DND-41 (cell line): ENCODE measurements at regions not wholly inside any gene's neighbourhood (a gene's known extent, or its start where the extent isn't known, plus 50 kb on each side); places are given as distances from the start of the nearest gene placed in this dataset.

Source experiments
- ATAC-seq: fragments of 200-7000 bp; cut with Tn5 transposase; 3 replicates; pipeline ENCODE4 v1.9.1; 2021; ENCODE audit warnings: low read depth; ENCODE audit not compliant: insufficient read depth
- DNase-seq: peaks from one replicate; pipeline ENCODE4 v3.0.0-alpha.2; 2020
- H2AFZ ChIP-seq: 2 replicates; pipeline ENCODE4 v1.6.0; 2012; ENCODE audit warnings: low read depth, low read length
- H3K27ac ChIP-seq: 2 replicates; pipeline ENCODE4 v1.5.1; 2012; ENCODE audit warnings: low read length, inconsistent platforms
- H3K27me3 ChIP-seq: fragments of 200-600 bp; sonication (generic); 2 replicates; pipeline ENCODE4 v1.6.0; 2012; ENCODE audit warnings: low read length, mild to moderate bottlenecking, inconsistent platforms; ENCODE audit not compliant: insufficient read depth, poor library complexity
- H3K36me3 ChIP-seq: 2 replicates; pipeline ENCODE4 v1.5.1; 2012; ENCODE audit warnings: low read length, inconsistent platforms; ENCODE audit not compliant: insufficient read depth
- H3K4me1 ChIP-seq: 2 replicates; pipeline ENCODE4 v1.5.1; 2012; ENCODE audit warnings: mild to moderate bottlenecking, low read length; ENCODE audit not compliant: insufficient read depth
- H3K4me2 ChIP-seq: 2 replicates; pipeline ENCODE4 v1.6.0; 2012; ENCODE audit warnings: mild to moderate bottlenecking, moderate library complexity, low read length, inconsistent platforms; ENCODE audit not compliant: insufficient read depth
- H3K4me3 ChIP-seq, 2 experiments: fragments of 200-600 bp in 1 of 2; shearing (Covaris generic) in 1 of 2; 2 replicates each; pipeline ENCODE4 v1.5.1; 2012 to 2016; ENCODE audit warnings: inconsistent platforms in 2 of 2, low read length in 2 of 2, mild to moderate bottlenecking in 2 of 2, low read depth in 1 of 2, moderate library complexity in 1 of 2
- H3K79me2 ChIP-seq: 2 replicates; pipeline ENCODE4 v1.6.0; 2012; ENCODE audit warnings: low read length, inconsistent platforms; ENCODE audit not compliant: insufficient read depth
- H3K9ac ChIP-seq: 2 replicates; pipeline ENCODE4 v1.6.0; 2012; ENCODE audit warnings: low read depth, mild to moderate bottlenecking, inconsistent platforms, low read length, moderate library complexity
- H3K9me3 ChIP-seq: 2 replicates; pipeline ENCODE4 v1.5.1; 2012; ENCODE audit warnings: low read length, moderate library complexity, mild to moderate bottlenecking, inconsistent platforms; ENCODE audit not compliant: insufficient read depth, severe bottlenecking
- H4K20me1 ChIP-seq: 2 replicates; pipeline ENCODE4 v1.6.0; 2012; ENCODE audit warnings: low read length; ENCODE audit not compliant: insufficient read depth
- EZH2 ChIP-seq: IDR thresholded peaks from 3 replicates; pipeline ENCODE4 v1.6.1; 2012; ENCODE audit warnings: borderline replicate concordance, low read depth, mild to moderate bottlenecking, moderate library complexity, low read length, inconsistent platforms; ENCODE audit not compliant: severe bottlenecking
- TF ChIP-seq, protein P1 (sequence below): IDR thresholded peaks from 2 replicates; pipeline ENCODE4 v1.5.1; 2012; ENCODE audit warnings: borderline replicate concordance, low read length, moderate library complexity, mild to moderate bottlenecking; ENCODE audit not compliant: poor library complexity, severe bottlenecking; ENCODE audit errors: extremely low read depth

DNA sequence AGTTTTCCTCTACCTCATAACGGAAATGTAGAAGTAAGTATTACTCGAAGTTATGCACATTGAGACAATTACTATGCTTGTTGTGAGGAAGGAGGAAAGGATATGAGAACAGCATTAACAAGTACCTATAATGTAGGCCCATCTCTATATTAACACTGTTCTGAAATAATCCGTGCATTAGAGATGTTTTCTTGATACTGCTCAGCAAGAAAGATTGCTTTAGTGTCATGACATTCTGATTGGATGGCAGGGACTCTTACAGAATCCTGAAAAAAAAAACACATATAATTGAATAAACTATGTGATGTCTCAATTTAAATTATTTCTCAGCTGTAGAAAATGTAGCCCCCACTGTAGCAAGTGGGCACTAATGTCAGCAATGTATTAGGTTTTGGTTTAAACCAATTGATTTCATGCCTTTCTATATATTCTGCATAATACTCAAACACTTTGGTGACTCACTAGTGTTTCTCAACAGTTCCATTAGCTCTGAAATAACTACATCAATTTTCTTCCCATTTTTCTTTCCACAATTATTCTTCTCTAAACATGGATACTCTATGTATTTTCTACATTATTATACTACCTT, 598.3 kb upstream of the BCHE start:
- Histone ChIP-seq H3K9ac (no peak overlapping the region), H3K27me3 (no peaks in the 10 kb centered on the region), H3K4me1 (no peaks in the 10 kb centered on the region), H3K79me2 (no peaks in the 10 kb centered on the region), H3K4me3 (no peak overlapping the region), H3K9me3 (no peaks in the 10 kb centered on the region), H3K36me3 (no peaks in the 10 kb centered on the region), H3K27ac (no peak overlapping the region), H3K4me2 (no peak overlapping the region), H4K20me1 (no peaks in the 10 kb centered on the region), H2AFZ (no peak overlapping the region)
- no peak for ATAC-seq
- no peak for DNase-seq
- no peak for TF ChIP-seq EZH2
- TF ChIP-seq, protein P1, sequence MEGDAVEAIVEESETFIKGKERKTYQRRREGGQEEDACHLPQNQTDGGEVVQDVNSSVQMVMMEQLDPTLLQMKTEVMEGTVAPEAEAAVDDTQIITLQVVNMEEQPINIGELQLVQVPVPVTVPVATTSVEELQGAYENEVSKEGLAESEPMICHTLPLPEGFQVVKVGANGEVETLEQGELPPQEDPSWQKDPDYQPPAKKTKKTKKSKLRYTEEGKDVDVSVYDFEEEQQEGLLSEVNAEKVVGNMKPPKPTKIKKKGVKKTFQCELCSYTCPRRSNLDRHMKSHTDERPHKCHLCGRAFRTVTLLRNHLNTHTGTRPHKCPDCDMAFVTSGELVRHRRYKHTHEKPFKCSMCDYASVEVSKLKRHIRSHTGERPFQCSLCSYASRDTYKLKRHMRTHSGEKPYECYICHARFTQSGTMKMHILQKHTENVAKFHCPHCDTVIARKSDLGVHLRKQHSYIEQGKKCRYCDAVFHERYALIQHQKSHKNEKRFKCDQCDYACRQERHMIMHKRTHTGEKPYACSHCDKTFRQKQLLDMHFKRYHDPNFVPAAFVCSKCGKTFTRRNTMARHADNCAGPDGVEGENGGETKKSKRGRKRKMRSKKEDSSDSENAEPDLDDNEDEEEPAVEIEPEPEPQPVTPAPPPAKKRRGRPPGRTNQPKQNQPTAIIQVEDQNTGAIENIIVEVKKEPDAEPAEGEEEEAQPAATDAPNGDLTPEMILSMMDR: no peak

DNA sequence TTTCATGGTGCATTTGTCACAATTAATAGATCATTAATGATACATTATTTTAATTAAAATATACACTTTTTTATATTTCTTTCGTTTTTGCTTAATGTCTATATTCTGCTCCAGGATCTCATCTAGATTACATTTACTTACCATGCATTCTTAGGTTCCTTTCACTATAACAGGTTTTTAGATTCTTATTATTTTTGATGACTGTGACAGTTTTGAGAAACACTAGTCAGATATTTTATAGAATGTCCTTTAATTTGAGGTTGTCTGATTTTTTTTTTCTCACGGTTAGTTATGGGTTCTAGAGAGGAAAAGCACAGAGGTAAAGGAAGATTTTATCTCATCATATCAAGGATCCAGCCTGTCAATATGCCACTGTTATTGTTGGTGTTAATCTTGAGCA, 595.8 kb upstream of the BCHE start:
- Histone ChIP-seq H3K4me1 (no peaks in the 10 kb centered on the region), H3K9ac (no peak overlapping the region), H3K27me3 (no peaks in the 10 kb centered on the region), H3K9me3 (no peaks in the 10 kb centered on the region), H3K4me2 (no peak overlapping the region), H3K27ac (no peak overlapping the region), H3K79me2 (no peaks in the 10 kb centered on the region), H3K4me3 (no peak overlapping the region), H4K20me1 (no peaks in the 10 kb centered on the region), H2AFZ (no peak overlapping the region), H3K36me3 (no peaks in the 10 kb centered on the region)
- DNase-seq (no peak), ATAC-seq (no peak)
- TF ChIP-seq, protein P1: no peak
- TF ChIP-seq EZH2: no peak

DNA sequence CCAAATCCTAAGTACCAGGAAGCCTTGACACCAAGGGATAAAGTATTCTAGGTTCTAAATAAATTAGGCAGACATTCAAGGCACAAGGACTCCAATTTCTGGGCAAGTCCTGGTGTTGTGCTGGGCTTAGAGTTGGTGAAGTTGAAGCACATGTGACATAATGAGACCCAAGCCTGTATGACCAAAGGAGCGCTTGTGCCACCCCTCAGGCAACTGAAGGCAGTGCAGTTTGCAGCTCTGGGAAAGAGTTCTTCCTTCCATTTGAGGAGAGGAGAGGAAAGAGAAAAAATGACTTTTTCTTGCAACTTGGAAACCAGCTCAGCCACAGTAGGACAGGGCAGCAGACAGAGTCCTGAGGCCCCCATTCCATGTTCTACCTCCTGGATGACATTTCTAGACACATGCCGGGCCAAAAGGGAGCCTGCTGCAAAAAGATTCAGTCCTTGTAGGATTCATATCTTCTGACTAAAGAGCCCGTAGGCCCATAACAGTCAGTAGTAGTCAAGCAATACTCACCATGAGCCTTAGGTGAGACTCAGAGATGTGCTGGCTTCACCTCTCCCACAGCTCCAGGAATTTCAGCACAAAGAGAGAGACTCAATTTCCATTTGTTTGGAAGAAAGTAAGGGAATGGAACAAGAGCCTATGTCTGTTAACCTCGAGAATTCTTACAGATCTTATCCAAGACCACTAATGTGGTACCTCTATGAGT, 588.8 kb upstream of the BCHE start:
- no peaks in the 10 kb centered on the region for H4K20me1 ChIP-seq
- DNase-seq (no peak), ATAC-seq (no peak)
- no peaks in the 10 kb centered on the region for H3K27me3 ChIP-seq
- H3K4me1 ChIP-seq: no peaks in the 10 kb centered on the region
- H3K9me3 ChIP-seq: no peaks in the 10 kb centered on the region
- H3K9ac ChIP-seq: no peak overlapping the region
- no peak for TF ChIP-seq EZH2
- TF ChIP-seq, protein P1: no peak
- no peaks in the 10 kb centered on the region for H3K36me3 ChIP-seq
- H3K4me2 ChIP-seq: no peak overlapping the region
- H3K4me3 ChIP-seq: no peak overlapping the region
- H2AFZ ChIP-seq: no peak overlapping the region
- no peaks in the 10 kb centered on the region for H3K79me2 ChIP-seq
- no peak overlapping the region for H3K27ac ChIP-seq
